GM21619 (cell line): ENCODE measurements at regions not wholly inside any gene's neighbourhood (a gene's known extent, or its start where the extent isn't known, plus 50 kb on each side); places are given as distances from the start of the nearest gene placed in this dataset.

Experiments used
- ATAC-seq: cut with Tn5 transposase; IDR thresholded peaks from one replicate; pipeline ENCODE4 v1.9.1; 2021; ENCODE audit not compliant: unreplicated experiment

DNA sequence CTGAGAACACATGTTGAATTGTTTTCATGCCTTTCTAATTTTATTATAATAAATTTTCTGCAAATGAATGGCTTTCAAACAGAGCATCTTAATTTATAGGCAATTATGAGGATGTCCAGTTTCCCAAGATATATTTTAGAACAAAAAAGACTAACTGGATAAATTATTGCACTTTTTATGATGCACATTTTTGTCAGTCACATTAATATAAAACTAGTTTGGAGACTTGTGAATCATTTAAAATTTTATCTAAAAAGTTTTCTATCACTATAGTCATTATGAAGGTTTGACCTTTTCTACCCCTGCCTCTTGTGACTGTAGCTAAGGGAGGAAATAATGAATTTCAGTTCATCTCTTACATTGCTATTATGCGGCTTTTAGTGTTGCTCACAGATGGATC is 393.8 kb downstream of the TAF11L14 start:
- ATAC-seq: no peak

DNA sequence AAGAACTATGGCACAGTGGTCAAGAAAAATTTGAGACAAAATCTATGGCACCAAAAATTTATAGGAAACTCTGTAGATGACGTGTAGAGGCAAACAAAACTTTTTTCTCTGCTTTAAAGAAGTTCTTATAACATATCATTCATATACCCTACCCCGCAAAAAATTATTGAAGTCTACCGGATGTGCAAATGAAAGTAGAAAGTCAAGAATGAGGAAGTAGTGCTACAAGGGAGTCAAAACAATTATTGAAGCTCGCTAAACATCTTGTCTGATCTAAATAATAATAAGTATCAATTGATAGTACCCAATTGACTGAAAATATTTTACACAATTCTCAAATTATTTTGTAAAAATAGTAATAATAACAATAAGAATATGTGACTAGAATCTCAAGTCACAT is 398.5 kb downstream of the TAF11L14 start:
- ATAC-seq: no peak

DNA sequence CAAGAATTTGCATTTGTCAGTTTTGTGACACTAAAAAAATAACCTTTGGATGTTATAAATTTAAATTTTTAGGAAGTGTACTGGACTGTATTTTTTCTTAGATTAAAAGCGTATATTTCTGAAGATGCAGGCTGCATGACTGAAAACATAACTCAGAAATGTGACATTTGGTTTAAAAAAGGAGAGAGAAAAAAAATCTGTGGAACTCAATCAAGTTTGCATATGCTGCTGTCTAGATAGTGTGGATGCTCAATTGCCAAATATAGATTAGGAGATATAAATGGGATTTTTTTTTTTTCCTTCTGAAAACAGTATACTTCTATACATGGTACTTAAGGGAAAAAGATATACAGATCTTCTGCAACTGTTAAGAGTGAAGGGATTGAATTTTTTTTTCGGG is 402.3 kb downstream of the TAF11L14 start:
- ATAC-seq: no peak

DNA sequence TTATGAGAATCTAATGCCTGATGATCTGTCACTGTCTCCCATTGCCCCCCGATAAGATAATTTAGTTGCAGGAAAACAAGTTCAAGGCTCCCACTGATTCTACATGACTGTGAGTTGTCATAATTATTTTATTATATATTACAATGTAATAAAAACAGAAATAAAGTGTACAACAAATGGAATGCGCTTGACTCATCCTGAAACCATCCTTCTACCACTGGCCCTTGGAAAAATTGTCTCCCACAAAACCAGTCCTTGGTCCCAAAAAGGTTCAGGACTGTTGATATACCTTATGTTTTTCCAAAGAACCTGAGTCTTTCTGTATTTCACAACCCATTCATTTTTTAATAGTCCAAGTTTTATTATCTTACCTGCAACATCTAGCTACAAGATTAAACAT is 403.5 kb downstream of the TAF11L14 start:
- no peak for ATAC-seq

DNA sequence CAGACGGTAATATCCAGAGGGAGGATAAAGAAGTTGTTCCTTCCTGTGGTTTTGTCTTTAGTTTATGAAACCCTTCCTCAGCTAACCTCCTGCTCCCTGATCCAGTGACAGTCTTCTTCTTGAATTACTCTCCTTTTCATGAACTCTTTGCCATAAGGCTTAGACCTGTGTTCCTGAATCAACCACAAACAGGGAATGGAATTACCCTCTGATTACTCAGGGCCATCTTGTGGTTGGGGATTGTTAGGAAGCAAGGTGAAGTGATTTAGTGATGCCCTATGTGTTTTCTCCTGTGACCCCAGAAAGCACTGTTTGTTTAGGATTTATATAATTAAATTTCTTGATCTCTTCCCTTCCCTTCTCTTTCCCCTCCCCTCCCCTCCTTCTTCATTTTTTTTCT is 409.1 kb downstream of the TAF11L14 start:
- no peak for ATAC-seq

DNA sequence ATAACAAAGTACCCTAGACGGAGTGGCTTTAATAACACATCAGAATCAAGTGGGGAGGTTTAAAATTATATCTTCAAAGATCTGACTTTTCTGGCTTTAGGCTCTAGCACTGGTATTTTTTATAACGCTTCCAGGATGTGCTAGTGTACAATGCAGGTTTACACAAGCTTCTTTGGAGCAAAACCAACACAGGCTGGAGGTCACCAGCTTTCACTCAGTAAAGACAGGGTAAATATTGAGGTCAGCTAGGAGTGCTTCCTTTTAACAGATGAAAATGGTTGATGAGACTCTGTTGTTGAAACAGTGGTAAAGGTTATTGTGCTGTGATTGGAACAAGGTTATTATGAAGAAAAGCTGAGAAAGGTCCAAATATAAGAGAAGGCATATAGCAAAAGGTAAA is 414.2 kb downstream of the TAF11L14 start:
- no peak for ATAC-seq

DNA sequence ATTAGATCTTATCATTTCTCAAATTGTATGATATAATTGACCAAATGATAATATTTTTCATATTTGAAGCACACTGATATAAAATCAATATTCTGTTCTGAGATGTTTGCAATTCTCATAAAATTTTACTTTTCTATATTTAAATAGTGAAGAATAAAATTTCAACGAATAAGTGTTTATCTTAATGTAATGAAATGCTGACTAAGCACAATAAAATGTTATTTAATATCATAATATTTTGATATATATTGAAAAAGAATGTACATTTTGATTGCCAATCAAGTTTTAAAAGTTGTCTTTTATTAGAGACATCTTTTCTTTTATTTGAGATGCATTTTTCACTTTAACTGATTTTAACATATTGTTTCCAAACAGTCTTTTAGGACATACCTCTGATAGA is 416.1 kb downstream of the TAF11L14 start:
- no peak for ATAC-seq

DNA sequence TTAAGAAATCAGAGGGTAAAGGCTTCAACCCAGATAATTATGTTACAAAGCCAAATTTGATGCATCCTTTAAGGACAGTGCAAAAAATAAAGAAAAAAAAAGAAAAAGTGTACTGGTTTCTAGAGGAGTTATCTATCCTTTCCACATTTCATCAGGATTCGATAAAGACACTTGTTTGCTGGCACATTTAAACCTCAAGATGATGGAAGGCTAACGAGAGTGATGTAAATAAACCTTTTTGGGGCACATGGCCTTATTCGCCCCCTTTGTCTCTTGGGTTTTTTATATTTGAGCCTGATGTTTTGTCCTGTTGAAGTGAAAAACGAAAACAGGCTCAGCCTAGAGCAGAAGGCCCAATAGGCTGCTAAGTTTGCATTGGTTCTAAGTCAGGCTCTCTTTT is 416.5 kb downstream of the TAF11L14 start:
- ATAC-seq: no peak

DNA sequence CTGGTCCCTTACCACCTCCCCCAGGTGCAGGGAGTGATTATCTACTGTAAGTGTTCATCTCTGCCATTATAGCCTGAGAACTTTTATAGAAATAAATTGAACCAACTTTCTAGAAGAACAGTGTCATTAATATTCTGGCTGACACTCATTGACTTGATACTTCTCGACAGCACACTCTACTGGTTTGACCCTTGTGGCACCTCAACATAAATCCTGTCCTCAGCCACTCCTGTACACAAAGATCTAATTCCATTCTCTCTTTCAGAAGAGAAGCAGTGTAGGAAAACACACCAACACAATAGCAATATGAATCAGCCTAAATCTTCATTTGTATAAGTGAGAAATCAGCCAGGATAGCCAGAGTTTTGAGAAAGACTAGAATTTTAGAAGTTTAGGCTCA is 417.7 kb downstream of the TAF11L14 start:
- no peak for ATAC-seq

DNA sequence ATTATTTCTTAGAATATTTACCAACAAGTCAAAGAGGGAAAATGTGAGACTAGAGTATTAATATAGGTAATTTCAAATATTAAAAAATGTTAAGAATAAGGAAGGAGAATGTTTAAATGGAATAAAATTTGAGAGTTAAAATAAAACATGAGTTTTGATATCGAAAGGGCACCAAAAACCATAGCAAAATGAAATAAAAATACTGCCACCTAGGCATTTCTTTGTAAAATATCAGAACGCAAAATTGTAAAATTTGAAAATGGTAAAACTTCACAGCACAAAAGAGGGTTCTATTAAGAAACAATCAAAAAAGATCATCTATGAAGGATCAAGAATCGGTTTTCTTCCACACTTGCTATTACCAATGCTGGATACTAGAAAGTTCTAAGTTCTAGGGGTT is 418.3 kb downstream of the TAF11L14 start:
- ATAC-seq: no peak

DNA sequence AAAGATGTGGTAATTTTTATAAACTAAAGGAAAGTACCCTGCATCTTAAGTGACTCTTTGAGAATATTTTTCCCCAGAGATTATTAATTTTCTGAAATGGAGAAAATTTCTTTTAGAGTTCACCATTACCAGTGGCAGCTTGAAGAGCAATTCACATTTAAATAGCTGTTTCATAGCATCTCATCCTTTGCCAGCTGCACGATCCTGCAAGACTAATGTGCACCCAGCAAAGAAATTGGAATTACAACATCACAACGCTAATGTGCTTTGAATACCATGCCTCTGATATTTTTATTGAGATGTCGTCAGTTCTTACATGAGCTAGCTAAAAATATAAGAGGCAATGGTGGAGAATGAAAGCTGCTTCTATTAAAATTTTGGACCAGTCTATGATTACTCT is 423.5 kb downstream of the TAF11L14 start:
- no peak for ATAC-seq

DNA sequence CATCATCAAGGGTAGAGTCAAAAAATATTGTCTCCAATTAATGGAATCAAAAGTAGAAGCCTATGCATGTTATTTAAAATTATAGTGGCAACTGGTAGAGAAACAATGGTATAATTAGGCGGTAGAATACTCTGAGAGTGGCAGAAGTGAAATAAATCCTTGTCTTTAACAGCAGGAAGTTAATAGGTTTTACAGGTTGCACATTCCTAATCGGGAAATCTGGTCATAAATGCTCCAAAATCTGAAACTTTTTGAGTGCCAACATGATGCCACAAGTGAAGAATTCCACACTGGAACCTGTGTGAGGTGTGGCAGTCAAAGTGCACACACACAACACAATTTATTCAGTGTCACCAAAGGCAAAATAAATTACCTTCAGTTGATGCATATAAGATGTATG is 433.4 kb downstream of the TAF11L14 start:
- ATAC-seq: no peak

DNA sequence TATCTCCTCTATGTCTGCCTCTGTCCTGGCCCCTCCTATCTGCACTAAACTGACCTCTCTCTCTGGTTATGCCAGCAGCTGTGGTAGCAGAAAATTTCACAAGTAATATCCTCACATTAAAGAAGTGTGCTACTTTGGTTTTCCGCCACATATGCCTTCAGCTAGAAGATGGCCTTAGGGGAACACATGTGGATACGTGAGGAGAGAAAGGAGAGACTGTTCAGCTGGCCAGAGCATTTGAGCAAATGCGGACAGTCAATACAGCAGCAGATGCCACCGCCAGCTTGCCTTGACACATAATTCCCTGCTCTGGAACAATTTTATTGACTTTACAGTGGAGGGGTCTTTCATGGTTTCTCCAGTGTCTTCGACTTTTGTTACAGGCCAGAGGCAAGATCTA is 434.6 kb downstream of the TAF11L14 start:
- no peak for ATAC-seq

DNA sequence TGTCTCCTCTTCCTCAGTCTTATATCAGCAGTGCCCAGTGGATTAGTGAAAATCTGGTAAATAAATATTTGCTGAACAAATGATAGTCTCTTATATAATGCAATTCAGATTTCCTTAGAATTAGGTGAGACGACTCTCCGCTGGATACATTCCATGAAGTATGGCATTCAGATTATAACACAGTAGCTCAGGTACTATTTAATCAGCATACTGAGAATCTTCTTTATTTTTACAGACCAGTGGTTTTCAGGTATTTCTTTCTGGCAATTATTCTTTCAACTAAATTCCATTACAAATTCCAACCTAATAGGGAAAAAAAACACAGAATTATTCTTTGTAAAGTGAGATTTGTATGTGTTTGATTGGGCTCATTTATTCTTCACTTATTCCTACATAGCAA is 435.5 kb downstream of the TAF11L14 start:
- no peak for ATAC-seq

DNA sequence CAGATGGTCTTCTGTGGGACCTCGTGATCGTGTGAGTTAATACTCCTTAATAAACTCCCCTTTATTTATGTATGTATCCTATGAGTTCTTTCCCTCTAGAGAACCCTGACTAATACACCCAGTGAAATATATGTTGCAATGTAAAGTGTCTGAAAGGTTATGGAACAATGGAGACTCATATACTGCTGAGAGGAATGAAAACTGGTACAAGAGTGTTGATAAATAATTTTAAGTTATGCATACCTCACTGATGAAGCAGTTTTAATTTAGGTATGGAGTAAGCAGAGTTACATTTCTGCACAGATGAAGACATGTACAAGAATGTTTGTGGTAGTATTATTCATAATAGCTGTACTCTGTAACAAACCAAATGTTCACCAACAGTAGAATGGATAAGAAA is 438.3 kb downstream of the TAF11L14 start:
- no peak for ATAC-seq

DNA sequence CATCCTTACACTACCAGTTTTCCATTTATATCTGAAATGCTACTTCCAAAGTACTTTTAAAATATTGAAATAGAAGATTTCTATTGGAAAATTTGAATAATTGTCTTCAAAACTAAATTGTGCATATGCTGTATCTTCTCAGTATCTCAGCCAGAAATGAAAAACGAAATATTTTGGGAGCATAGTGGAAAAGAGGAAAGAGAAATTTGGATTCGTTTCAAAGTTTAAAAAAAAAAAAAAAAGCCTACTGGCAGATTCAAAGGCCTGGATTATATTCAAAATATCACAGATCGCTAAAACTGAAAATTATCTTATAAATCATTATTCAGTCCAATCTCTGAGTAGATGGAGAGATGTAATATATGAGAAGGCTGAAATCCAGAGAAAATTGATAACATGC is 440.7 kb downstream of the TAF11L14 start:
- no peak for ATAC-seq

DNA sequence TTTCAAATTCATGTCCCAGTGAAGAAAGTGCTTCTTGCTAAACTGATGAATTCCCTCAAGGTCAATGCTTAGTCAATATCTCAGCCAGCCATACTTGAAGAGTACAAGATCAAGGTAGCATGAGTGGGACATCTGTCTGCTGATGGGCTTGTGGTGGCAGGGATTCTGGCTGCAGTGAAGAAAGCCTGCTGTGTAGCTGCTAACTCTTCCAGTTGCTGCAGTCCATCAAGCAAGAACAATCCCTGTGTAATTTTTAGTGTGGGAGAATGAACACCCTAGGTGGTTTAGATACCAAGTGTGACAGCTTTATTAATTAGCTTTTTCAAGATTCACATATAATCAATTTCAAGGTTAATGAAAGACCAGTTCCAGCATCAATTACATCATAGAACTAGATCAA is 443.9 kb downstream of the TAF11L14 start:
- no peak for ATAC-seq

DNA sequence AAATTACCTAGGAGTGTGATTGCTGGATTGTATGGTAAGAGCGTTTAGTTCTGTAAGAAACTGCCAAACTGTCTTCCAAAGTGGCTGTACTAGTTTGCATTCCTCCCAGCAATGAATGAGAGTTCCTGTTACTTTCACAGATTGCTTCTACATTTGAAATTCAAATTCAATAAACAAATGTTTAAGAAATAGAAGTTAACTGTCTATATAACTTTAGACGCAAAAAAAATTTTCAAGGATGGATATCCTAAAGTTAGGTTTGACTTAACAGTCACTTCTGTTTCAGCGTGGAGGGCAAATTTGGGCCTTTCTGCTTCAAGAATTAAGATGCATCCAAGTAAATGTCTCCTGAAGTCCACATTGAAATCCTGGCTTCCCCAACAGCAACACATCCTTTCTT is 445.6 kb downstream of the TAF11L14 start:
- no peak for ATAC-seq

DNA sequence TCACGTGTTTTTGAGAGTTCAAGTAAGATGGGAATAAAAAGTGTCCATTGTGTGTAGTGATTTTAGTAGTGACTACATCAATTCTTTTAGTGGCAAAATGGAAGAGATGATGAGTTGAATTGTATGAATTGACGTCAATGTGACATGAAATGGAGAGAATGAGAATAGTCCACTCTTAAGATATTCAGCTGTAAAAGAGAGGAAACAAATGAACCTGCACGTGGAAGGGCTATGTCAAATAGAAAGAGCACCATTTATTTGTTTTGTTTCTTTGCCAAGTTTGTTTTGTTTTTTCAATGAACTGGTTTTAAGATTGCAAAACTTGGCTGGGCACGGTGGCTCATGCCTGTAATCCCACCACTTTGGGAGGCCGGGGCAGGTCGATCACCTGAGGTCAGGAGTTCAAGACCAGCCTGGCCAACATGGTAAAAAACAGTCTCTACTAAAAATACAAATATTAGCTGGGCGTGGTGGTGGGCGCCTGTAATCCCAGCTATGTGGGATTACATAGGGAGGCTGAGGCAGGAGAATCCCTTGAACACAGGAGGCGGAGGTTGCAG is 453.8 kb downstream of the TAF11L14 start:
- ATAC-seq: no peak

DNA sequence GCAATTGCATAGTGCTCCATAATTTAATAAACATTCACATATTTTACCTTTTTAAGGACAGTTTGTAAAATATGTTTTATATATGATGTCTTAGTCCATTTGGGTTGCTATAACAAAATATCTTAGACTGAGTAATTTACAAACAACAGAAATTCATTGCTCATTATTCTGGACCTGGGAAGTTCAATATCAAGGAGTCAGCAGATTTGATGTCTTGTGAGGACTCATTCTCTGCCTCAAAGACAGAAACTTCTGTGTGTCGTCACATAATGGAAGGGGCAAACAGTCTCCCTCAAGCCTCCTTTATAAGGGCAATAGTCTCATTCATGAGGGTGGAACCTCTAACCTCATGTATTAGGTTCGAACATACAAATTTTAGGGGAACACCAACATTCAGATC is 455.9 kb downstream of the TAF11L14 start:
- no peak for ATAC-seq

DNA sequence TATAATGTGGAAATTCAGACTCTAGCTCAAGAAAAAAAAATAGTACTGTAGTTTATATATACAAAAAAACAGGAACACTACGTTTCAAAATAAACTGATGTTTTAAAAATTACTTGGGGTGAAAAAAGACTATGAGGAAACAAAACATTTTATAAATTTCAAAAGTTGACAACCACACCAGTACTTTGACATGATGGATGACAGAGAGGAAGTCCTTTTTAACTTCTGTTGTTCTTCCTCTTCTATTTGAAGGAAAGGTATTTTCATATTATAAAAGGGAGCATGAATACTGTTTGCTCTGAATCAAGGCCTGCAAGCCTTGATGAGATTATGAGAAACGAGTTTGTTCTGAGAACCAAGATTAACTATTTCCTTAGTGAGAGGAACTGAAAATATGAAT is 456.9 kb downstream of the TAF11L14 start:
- no peak for ATAC-seq

DNA sequence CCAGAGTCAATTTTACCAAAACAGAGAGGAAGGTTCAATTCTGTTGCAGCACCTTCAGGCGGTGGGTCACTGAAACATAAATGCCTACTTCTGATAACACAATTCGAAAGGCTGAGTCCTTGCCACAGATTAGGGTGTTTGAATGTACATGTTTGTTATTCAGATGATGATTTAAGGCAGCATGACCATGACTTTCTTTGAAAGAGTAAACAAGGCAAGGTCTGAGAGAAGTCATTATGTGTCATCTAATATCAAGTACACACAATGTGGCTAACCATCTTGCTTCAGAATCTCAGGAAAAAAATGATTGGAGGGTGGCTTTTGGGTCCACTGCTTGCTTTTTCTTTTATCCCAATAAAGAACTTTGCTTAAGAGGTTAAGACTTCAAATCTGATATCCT is 457.5 kb downstream of the TAF11L14 start:
- ATAC-seq: no peak

DNA sequence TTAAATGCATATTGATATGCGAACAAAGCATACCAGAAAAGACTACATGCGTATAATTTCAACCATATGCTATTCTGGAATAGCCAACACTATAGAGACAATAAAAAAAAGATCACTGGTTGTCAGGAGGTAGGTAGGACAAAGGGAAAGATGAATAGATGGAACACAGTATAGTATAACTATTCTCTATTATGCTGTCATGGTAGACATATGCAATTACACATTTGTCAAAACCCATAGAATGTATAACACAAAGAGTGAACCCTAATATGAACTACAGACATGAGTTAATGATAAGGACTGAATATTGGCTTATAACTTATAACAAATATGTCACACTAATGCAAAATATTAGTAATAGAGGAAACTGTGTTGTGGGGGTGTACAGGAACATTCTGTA is 460.8 kb downstream of the TAF11L14 start:
- no peak for ATAC-seq

DNA sequence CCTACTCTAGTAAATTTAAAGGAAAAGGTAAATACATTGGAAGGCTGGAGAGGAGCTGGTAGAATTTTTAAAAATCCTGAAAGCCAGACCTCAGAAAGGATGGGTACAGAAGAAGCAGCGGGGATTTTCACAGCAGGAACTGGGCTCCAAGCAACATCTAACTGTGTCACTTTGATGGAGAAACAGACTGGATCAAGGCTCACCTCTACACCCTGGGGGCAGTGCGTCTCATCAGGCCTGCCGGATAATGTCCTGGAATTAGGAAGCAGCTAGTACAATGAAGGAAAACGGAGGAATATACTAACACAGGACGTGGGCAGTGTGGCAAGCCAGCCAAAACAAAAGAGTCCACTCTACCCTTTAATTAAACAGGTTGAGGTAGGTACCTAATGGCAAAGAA is 463.6 kb downstream of the TAF11L14 start:
- no peak for ATAC-seq
